WI38 (cell line): ENCODE measurements at regions not wholly inside any gene's neighbourhood (a gene's known extent, or its start where the extent isn't known, plus 50 kb on each side); places are given as distances from the start of the nearest gene placed in this dataset.

ENCODE experiments used
- H3K4me3 ChIP-seq: 2 replicates; pipeline ENCODE4 v1.5.1; 2011; ENCODE audit warnings: low read depth, mild to moderate bottlenecking, control low read depth, low read length
- CTCF ChIP-seq: IDR thresholded peaks from 2 replicates; pipeline ENCODE4 v1.5.1; 2012; ENCODE audit warnings: low read depth, mild to moderate bottlenecking, control low read depth, low read length

DNA sequence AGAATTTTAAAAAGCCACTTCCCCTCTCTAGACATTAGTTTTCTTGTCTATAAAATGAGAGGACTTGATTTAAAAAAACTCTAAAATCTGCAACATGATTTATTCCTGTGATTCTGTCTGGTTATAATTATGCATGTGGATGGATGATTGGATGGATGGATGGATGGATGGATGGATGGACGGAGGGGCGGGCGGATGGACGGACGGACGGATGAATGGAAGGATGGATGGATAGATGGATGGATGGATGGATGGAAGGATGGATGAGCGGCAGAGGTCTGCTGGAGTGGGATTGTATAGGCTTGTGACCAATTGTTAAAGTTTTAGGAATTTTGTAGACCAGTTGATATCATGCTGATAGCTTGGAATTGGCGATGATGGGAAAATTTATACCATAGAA is 135.2 kb upstream of the TIAM1 start:
- TF ChIP-seq CTCF, result no peak
- H3K4me3 ChIP-seq, result no peak overlapping the region

GRCh38 chr21:31476263-31477022 is 132.4 kb upstream of the TIAM1 start:
- no peak for TF ChIP-seq CTCF

GRCh38 chr21:31475223-31475622 is 131.2 kb upstream of the TIAM1 start:
- no peak overlapping the region for H3K4me3 ChIP-seq
- TF ChIP-seq CTCF, result no peak

More at GRCh38 chr21:31476263-31477022, 132.4 kb upstream of the TIAM1 start:
- no peak overlapping the region for H3K4me3 ChIP-seq

DNA sequence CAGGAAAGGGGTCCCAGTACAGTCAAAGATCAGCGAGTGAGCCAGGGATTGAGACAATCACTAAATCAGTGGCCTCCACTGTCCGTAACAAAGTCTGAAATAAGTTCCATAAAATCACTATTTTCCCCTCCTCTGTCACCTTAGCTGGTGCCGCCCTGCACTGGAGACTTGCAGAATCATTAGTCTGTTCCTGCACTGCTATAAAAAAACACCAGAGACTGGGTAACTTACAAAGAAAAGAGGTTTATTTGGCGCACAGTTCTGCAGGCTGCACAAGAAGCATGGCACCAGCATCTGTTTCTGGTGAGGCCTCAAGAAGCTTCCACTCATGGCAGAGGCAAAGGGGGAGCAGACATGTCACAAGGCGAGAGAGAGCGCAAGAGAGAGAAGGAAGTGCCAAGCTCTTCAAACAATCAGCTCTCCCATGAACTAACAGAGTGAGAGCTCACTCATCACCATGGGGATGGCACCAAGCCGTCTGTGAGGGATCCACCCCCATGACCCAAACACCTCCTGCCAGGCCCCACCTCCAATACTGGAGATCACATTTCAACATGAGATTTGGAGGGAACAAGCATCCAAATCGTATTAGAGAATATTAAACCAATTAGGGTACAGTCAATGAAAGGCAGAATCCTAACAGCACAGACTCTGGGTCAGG is 129.8 kb upstream of the TIAM1 start:
- H3K4me3 ChIP-seq, result no peak overlapping the region
- TF ChIP-seq CTCF, result no peak

DNA sequence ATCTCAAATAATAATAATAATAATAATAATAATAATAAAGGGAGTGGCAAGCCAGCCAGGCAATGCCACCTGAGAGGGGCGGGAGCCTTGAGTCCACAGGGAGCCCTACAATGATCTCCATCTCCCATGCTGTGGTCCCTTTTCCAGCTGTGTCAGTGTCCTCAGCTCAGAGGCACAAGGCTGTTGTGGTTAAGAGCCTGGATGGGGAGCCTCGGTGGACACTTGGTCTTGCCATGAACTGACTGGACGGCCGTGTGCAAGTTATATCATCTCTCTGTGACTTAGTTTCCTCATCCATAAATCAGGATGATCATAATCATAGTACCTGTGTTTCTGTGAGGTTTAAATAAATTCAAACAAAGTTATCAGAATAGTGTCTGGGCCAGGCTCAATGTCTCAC is 127.8 kb upstream of the TIAM1 start:
- TF ChIP-seq CTCF, result no peak
- H3K4me3 ChIP-seq, result no peak overlapping the region

DNA sequence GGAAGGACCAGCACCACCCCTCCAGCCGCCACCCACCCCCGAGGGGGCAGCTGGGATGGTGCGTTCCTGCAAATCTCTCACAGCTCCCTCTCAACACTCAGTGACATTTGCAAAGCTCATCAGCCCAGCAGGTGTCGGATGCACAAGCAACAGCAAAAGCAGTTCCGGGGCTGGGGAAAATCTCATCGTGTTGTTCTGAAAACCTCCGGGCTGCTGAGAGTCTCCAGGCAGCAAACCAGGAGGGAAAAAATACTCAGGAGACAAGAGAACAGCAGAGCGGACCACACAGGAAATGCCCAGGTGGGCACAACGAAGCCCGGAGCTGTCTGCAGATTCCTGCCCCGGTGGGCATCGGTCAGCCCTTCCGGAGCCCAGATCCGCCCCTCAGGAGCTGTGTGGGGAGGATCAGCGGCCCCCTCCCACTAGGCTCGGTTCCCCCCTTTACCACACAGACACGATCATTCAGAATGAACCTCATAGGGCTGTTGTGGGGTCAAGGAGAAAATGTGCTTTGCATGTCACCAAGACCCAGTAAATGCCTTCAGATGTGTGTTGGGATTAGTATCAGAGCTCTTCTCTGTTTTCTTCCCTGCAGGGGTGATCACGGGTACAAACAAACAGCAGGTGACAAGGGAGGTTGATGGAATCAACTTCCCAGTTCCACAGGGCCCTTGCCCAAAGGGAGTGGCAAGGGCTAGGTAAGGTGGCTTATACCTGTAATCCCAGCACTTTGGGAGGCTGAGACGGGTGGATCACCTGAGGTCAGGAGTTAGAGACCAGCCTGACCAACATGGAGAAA is 127.0 kb upstream of the TIAM1 start:
- H3K4me3 ChIP-seq, result no peak overlapping the region
- TF ChIP-seq CTCF, result no peak

DNA sequence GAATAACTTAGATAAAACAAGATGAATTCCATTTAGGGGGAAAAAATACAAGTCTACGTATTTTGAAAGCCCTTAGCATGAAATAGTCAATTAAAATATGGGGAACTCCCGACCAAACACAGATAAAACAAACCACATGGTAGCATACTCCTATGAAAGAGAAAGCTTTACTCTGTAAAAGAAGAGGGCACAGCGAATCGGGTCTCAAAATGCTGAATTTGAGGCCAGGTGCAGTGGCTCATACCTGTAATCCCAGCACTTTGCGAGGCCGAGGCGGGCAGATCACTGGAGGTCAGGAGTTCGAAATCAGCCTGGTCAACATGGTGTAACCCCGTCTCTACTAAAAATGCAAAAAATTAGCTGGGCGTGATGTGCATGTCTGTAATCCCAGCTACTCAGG is 116.9 kb upstream of the TIAM1 start:
- H3K4me3 ChIP-seq, result no peak overlapping the region
- TF ChIP-seq CTCF, result no peak
